GM20000 (cell line): ENCODE measurements at regions not wholly inside any gene's neighbourhood (a gene's known extent, or its start where the extent isn't known, plus 50 kb on each side); places are given as distances from the start of the nearest gene placed in this dataset.

Source experiments
- DNase-seq: peaks from one replicate; pipeline ENCODE4 v3.0.0; 2012; ENCODE audit warnings: low spot score
- CTCF ChIP-seq: IDR thresholded peaks from 2 replicates; pipeline ENCODE4 v1.5.1; 2012; ENCODE audit warnings: mild to moderate bottlenecking, control low read depth; ENCODE audit errors: extremely low read depth, missing control alignments

- DNase-seq, result no peak
- TF ChIP-seq CTCF, result no peak
Observed at GRCh38 chr6:141704151-141704550, 428.6 kb upstream of the GJE1 start.

GRCh38 chr6:141701732-141702131 lies 431.0 kb upstream of the GJE1 start:
- DNase-seq, result no peak
- no peak for TF ChIP-seq CTCF

GRCh38 chr6:141700819-141701218 lies 431.9 kb upstream of the GJE1 start:
- no peak for DNase-seq

DNA sequence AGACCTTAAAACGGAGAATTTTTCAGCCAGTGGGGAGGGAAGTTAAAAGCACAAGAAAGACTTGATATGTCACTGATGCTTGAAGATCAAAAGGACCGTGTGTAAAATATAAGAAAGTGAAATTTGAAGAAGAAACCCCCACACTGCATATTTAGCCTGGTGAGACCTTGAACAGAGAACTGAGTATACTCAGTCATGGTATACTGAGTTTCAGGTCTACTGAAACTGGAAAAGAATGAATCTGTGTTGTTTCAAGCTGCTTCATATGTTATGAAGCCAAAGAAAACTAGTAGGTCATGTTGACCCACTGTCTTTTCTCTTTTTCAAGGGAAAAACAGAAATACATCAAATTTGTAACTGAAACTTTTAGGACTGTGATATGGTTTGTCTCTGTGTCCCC lies 443.8 kb upstream of the GJE1 start:
- no peak for TF ChIP-seq CTCF
- DNase-seq, result no peak

More at GRCh38 chr6:141700819-141701218, 431.9 kb upstream of the GJE1 start:
- TF ChIP-seq CTCF, result no peak

DNA sequence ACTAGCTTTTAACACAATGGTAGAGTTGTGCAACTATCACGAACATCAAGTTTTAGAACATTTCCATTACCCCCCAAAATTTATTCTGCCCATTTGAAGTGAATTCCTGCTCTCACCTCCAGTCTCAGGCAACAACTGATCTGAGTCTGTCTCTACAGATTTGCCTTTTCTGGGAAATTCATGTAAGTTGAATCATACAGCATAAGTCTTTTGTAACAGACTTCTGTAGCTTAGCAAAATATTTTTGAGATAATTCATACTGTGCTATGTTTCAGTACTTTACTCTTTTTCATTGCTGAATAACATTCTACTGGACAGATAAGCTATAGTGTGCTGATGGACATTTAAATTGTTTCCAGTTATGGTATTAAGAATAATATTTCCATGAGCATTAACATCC lies 447.3 kb upstream of the GJE1 start:
- DNase-seq, result no peak
- no peak for TF ChIP-seq CTCF

DNA sequence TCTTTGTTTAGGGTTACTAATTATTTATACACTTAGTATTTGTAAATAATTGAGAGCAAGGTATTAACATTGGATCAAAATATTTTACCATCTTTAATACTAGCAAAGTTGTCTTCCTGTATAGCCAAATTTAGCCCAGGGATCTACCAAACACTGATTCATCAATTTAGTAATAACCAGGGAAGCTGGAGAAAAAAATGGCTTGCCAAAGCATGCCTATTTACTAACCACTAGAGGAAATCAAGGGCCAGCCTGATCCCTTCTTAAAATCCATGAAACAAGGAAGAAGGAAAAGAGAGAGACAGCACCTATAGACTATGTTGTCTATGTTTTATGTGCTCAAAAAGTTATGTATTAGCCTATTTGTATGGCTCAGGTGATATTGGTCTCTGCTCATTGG lies 450.3 kb upstream of the GJE1 start:
- TF ChIP-seq CTCF, result no peak
- no peak for DNase-seq

DNA sequence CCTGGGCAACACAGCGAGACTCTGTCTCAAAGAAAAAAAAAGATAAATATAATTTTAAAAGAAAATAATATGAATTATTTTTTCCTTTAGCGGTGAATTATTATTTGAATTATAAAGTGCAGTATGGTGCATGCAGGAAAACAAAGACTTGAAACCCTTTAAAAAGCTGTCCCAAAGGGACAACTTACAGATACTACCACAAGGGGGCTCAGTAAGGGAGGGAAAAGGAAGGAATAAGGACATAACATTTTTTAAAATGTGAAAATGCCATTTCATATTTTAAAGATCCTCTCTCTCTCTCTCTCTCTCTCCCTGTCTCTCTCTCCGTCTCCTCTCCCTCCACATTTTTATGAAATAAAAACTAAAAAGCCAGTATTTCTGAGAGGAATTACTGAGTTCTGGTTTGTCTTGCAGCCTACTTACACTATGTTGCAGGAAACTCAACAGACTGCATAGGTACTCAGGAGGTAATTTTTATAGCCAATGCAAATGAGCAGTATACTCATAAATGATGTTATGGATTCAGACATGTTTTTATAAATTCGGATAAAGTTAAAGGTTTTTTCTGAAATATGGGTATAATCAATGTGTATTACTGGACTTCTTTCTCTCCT lies 455.0 kb upstream of the GJE1 start:
- DNase-seq, result no peak
- TF ChIP-seq CTCF, result peak; percentile 34

DNA sequence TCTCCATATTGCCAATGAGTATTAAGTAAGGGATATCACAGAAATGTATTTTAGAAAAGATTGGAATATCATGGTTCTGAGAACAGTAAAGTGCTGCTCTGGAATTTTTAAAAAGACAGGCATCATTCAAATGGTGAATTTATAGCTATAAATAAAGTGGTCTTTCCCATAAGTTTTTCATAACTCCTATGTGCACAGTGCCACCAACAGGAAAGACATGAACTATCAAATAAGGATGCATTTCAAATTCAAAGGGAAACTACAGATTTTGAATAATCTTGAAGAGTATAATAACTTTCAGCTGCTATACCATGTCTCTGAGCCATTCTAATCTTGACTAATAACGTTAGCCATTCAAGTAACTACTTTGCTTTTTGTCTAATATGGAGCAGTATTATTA lies 456.8 kb upstream of the GJE1 start:
- no peak for TF ChIP-seq CTCF
- DNase-seq, result no peak
